RPMI7951 (cell line): ENCODE measurements at regions not wholly inside any gene's neighbourhood (a gene's known extent, or its start where the extent isn't known, plus 50 kb on each side); places are given as distances from the start of the nearest gene placed in this dataset.
A peak's percentile ranks its signal among the peaks of the same experiment; 100 is the strongest.

ENCODE experiments used
- DNase-seq: peaks from one replicate; pipeline ENCODE4 v3.0.0-alpha.2; 2012; ENCODE audit warnings: low read depth

GRCh38 chr10:107733328-107734130, 569.0 kb upstream of the SORCS1 start:
- DNase-seq, result peak; percentile 26

- no peak for DNase-seq
Observed at GRCh38 chr10:107732045-107732444, 567.5 kb upstream of the SORCS1 start.

GRCh38 chr10:107728807-107729206, 564.3 kb upstream of the SORCS1 start:
- no peak for DNase-seq

GRCh38 chr10:107727767-107728317, 563.3 kb upstream of the SORCS1 start:
- DNase-seq, result peak; percentile 68

GRCh38 chr10:107718864-107719263, 554.4 kb upstream of the SORCS1 start:
- DNase-seq, result peak; percentile 8

- DNase-seq, result no peak
Observed at GRCh38 chr10:107717046-107717445, 552.5 kb upstream of the SORCS1 start.

- DNase-seq, result no peak
Observed at GRCh38 chr10:107715565-107715964, 551.1 kb upstream of the SORCS1 start.

GRCh38 chr10:107708981-107709380, 544.5 kb upstream of the SORCS1 start:
- DNase-seq, result no peak

- no peak for DNase-seq
Observed at GRCh38 chr10:107706096-107706725, 541.7 kb upstream of the SORCS1 start.

- no peak for DNase-seq
Observed at GRCh38 chr10:107701943-107702342, 537.4 kb upstream of the SORCS1 start.

- DNase-seq, result no peak
Observed at GRCh38 chr10:107692072-107692471, 527.6 kb upstream of the SORCS1 start.

GRCh38 chr10:107689323-107689722, 524.8 kb upstream of the SORCS1 start:
- peak; percentile 1 for DNase-seq

- peak; percentile 28 for DNase-seq
Observed at GRCh38 chr10:107687701-107688100, 523.2 kb upstream of the SORCS1 start.

GRCh38 chr10:107686095-107686494, 521.6 kb upstream of the SORCS1 start:
- DNase-seq, result no peak

- DNase-seq, result no peak
Observed at GRCh38 chr10:107671960-107672359, 507.5 kb upstream of the SORCS1 start.

GRCh38 chr10:107666214-107666613, 501.7 kb upstream of the SORCS1 start:
- DNase-seq, result no peak

- no peak for DNase-seq
Observed at GRCh38 chr10:107665459-107665858, 501.0 kb upstream of the SORCS1 start.

GRCh38 chr10:107657851-107658250, 493.3 kb upstream of the SORCS1 start:
- no peak for DNase-seq

- DNase-seq, result no peak
Observed at GRCh38 chr10:107656932-107657331, 492.4 kb upstream of the SORCS1 start.

GRCh38 chr10:107653832-107654287, 489.4 kb upstream of the SORCS1 start:
- DNase-seq, result peak; percentile 63

- no peak for DNase-seq
Observed at GRCh38 chr10:107650939-107651338, 486.4 kb upstream of the SORCS1 start.

GRCh38 chr10:107649249-107649648, 484.7 kb upstream of the SORCS1 start:
- DNase-seq, result no peak

GRCh38 chr10:107647462-107647861, 483.0 kb upstream of the SORCS1 start:
- DNase-seq, result no peak
